IMR-90 (cell line): ENCODE measurements at regions not wholly inside any gene's neighbourhood (a gene's known extent, or its start where the extent isn't known, plus 50 kb on each side); places are given as distances from the start of the nearest gene placed in this dataset.
"Not testable (repeated sequence)": the region's sequence is repeated elsewhere in the genome, so short reads cannot be mapped to it uniquely, and the experiment has no call there.

Experiments
- ATAC-seq: fragments of 200-7000 bp; cut with Tn5 transposase; 2 replicates; pipeline ENCODE4 v1.9.1; 2020; ENCODE audit warnings: low read depth, mild to moderate bottlenecking, moderate library complexity
- BruUV-seq: library from RNA; stranded (reverse); fragments of 400-500 nt; replicated peaks from 2 replicates; lab custom pipeline; 2021; lab: Mats Ljungman, UMichigan
- CTCF ChIA-PET: fragments of 300-600 bp; formaldehyde crosslinking; extraction: SDS; loops from one replicate; lab custom pipeline; 2021; ENCODE audit warnings: antibody characterized with exemption; lab: Yijun Ruan, JAX
- POLR2A ChIA-PET: fragments of 300-600 bp; sonication (Branson Sonifier 250); formaldehyde crosslinking; loops from one replicate; lab custom pipeline; 2022; ENCODE audit warnings: antibody characterized with exemption; ENCODE audit not compliant: unreplicated experiment; lab: Charles Lee
- DNase-seq: peaks from one replicate; pipeline ENCODE4 v3.0.0; 2013
- H2AFZ ChIP-seq: replicated peaks from 2 replicates; pipeline ENCODE3; 2013; ENCODE audit warnings: low read length, mild to moderate bottlenecking; ENCODE audit not compliant: poor library complexity
- H2AK5ac ChIP-seq: 2 replicates; pipeline ENCODE4 v1.6.1; 2013; ENCODE audit warnings: low read depth, low read length, inconsistent platforms
- H2AK9ac ChIP-seq: replicated peaks from 2 replicates; pipeline ENCODE3; 2013; ENCODE audit warnings: mild to moderate bottlenecking, low read depth, low read length, moderate library complexity; ENCODE audit not compliant: poor library complexity
- H2BK120ac ChIP-seq: 2 replicates; pipeline ENCODE4 v1.6.1; 2013; ENCODE audit warnings: low read depth, low read length, inconsistent platforms
- H2BK15ac ChIP-seq: 3 replicates; pipeline ENCODE4 v1.6.1; 2013; ENCODE audit warnings: low read depth, low read length, inconsistent platforms
- H2BK20ac ChIP-seq: 2 replicates; pipeline ENCODE4 v1.6.1; 2013; ENCODE audit warnings: low read depth, mild to moderate bottlenecking, inconsistent platforms, low read length, moderate library complexity
- H2BK5ac ChIP-seq: 2 replicates; pipeline ENCODE4 v1.6.1; 2013; ENCODE audit warnings: mild to moderate bottlenecking, low read depth, low read length, inconsistent platforms; ENCODE audit not compliant: poor library complexity, severe bottlenecking
- H3K14ac ChIP-seq: replicated peaks from 2 replicates; pipeline ENCODE4 v1.6.1; 2013; ENCODE audit warnings: low read depth, low read length, inconsistent platforms
- H3K18ac ChIP-seq: 2 replicates; pipeline ENCODE4 v1.6.1; 2013; ENCODE audit warnings: low read depth, low read length, control low read depth
- H3K23ac ChIP-seq: 2 replicates; pipeline ENCODE4 v1.6.1; 2013; ENCODE audit warnings: low read depth, low read length, inconsistent platforms
- H3K27ac ChIP-seq: 2 replicates; pipeline ENCODE4 v1.5.1; 2013; ENCODE audit warnings: mild to moderate bottlenecking, control low read depth, low read length; ENCODE audit not compliant: insufficient read depth
- H3K27me3 ChIP-seq: 2 replicates; pipeline ENCODE4 v1.6.1; 2013; ENCODE audit warnings: low read length; ENCODE audit not compliant: control insufficient read depth, insufficient read depth
- H3K36me3 ChIP-seq: 2 replicates; pipeline ENCODE4 v1.6.1; 2013; ENCODE audit warnings: low read length, mixed read lengths; ENCODE audit not compliant: control insufficient read depth, insufficient read depth
- H3K4ac ChIP-seq: 2 replicates; pipeline ENCODE4 v1.6.1; 2013; ENCODE audit warnings: low read depth, low read length, inconsistent platforms
- H3K4me1 ChIP-seq: 2 replicates; pipeline ENCODE4 v1.6.1; 2013; ENCODE audit warnings: low read length, mixed read lengths; ENCODE audit not compliant: control insufficient read depth, insufficient read depth
- H3K4me2 ChIP-seq: 2 replicates; pipeline ENCODE4 v1.6.1; 2013; ENCODE audit warnings: low read depth, mild to moderate bottlenecking, control low read depth, low read length, moderate library complexity
- H3K4me3 ChIP-seq: 2 replicates; pipeline ENCODE4 v1.5.1; 2013; ENCODE audit warnings: low read depth, mild to moderate bottlenecking, control low read depth, low read length, moderate library complexity; ENCODE audit not compliant: insufficient read depth
- H3K56ac ChIP-seq: 2 replicates; pipeline ENCODE4 v1.6.1; 2013; ENCODE audit warnings: low read length, inconsistent platforms; ENCODE audit not compliant: insufficient read depth; ENCODE audit errors: extremely low read depth
- H3K79me1 ChIP-seq, 2 experiments: 2 replicates each; pipeline ENCODE4 v1.6.1; 2013; ENCODE audit warnings: low read length in 2 of 2, inconsistent platforms in 1 of 2, low read depth in 1 of 2
- H3K9ac ChIP-seq: 2 replicates; pipeline ENCODE4 v1.6.1; 2013; ENCODE audit warnings: low read depth, low read length, control low read depth
- H3K9me1 ChIP-seq: 2 replicates; pipeline ENCODE4 v1.6.1; 2013; ENCODE audit warnings: low read length, inconsistent platforms; ENCODE audit not compliant: insufficient read depth
- H3K9me3 ChIP-seq: 2 replicates; pipeline ENCODE4 v1.6.1; 2013; ENCODE audit warnings: low read length; ENCODE audit not compliant: control insufficient read depth, insufficient read depth
- H4K20me1 ChIP-seq: 2 replicates; pipeline ENCODE4 v1.6.1; 2013; ENCODE audit warnings: low read length, inconsistent platforms; ENCODE audit not compliant: insufficient read depth
- H4K5ac ChIP-seq: 2 replicates; pipeline ENCODE4 v1.6.1; 2013; ENCODE audit warnings: mild to moderate bottlenecking, low read depth, low read length, control low read depth
- H4K8ac ChIP-seq, 2 experiments: 2 replicates each; pipeline ENCODE4 v1.6.1; 2013; ENCODE audit warnings: low read depth in 2 of 2, low read length in 2 of 2, control low read depth in 1 of 2, inconsistent platforms in 1 of 2
- H4K91ac ChIP-seq: 2 replicates; pipeline ENCODE4 v1.6.1; 2013; ENCODE audit warnings: low read depth, low read length, inconsistent platforms; ENCODE audit not compliant: insufficient read depth
- WGBS, 2 experiments: methylation state at CpG; one replicate each; pipeline versions ENCODE4 v1.1.5 to v1.1.7; 2013; ENCODE audit warnings: missing lambda C conversion rate in 2 of 2; ENCODE audit not compliant: insufficient read length in 1 of 2; ENCODE audit errors: extremely low coverage in 2 of 2; 5-methylcytosine and 5-hydroxymethylcytosine counted together
- dilution Hi-C: fragments of 300-500 bp; cut with HindIII; formaldehyde crosslinking; loops from one replicate; pipeline ENCODE4 v1.14.3; 2018; ENCODE audit warnings: low sequenced_read_pairs; ENCODE audit not compliant: unreplicated experiment
- in situ Hi-C: fragments of 300-500 bp; cut with MboI; formaldehyde crosslinking; loops from 3 replicates; pipeline ENCODE4 v1.14.3; 2019; ENCODE audit warnings: low sequenced_read_pairs, inconsistent platforms, mixed read lengths
- intact Hi-C: fragments of 100-400 bp; cut with micrococcal nuclease; formaldehyde crosslinking; loops from 2 replicates; pipeline ENCODE4 v1.10.0; 2022

- H2BK20ac ChIP-seq, H2AFZ ChIP-seq, H3K4me3 ChIP-seq, H3K9me3 ChIP-seq, H3K14ac ChIP-seq, H2BK5ac ChIP-seq, H3K27me3 ChIP-seq, intact Hi-C loops, H3K4me1 ChIP-seq, BruUV-seq, H3K4ac ChIP-seq, POLR2A ChIA-PET, H3K79me1 ChIP-seq, H2BK120ac ChIP-seq, H2BK15ac ChIP-seq, H4K8ac ChIP-seq, H3K36me3 ChIP-seq, H3K23ac ChIP-seq, H3K18ac ChIP-seq, dilution Hi-C loops, H2AK5ac ChIP-seq, H4K91ac ChIP-seq, H3K9ac ChIP-seq, H3K56ac ChIP-seq, H3K9me1 ChIP-seq, H3K4me2 ChIP-seq, H4K20me1 ChIP-seq, H2AK9ac ChIP-seq, CTCF ChIA-PET, DNase-seq, ATAC-seq, H4K5ac ChIP-seq, H3K27ac ChIP-seq, in situ Hi-C loops: not testable (repeated sequence)
- no CpG with 5 or more reads among the region's 7 CpGs for WGBS, 2 experiments
Measured at GRCh38 chr15:57809285-57809684, 102.8 kb downstream of the POLR2M start.
